ENCODE measurements at regions not wholly inside any gene's neighbourhood (a gene's known extent, or its start where the extent isn't known, plus 50 kb on each side); places are given as distances from the start of the nearest gene placed in this dataset.

- no peak for DNase-seq (ENCODE audit: low spot score)
- Mint-ChIP-seq H3K4me1 (ENCODE audit: low read depth) (no peaks in the 10 kb centered on the region), H3K9me3 (no peaks in the 10 kb centered on the region)
Measured at GRCh38 chr6:2407525-2407924, 162.1 kb upstream of the GMDS start.

GRCh38 chr6:2404211-2404929, 159.0 kb upstream of the GMDS start:
- DNase-seq (ENCODE audit: low spot score), result no peak
- no peak overlapping the region for H3K27ac Mint-ChIP-seq
- H3K36me3 Mint-ChIP-seq (ENCODE audit: low read depth), result no peaks in the 10 kb centered on the region
- no peak overlapping the region for H3K4me3 Mint-ChIP-seq (ENCODE audit: low read depth)
- intact Hi-C loops (cut with micrococcal nuclease), result no loop called here
- H3K27me3 Mint-ChIP-seq (ENCODE audit: low read depth), result no peaks in the 10 kb centered on the region
- H3K4me1 Mint-ChIP-seq (ENCODE audit: low read depth), result no peaks in the 10 kb centered on the region
- no peaks in the 10 kb centered on the region for H3K9me3 Mint-ChIP-seq

More at GRCh38 chr6:2407525-2407924, 162.1 kb upstream of the GMDS start:
- H3K27me3 Mint-ChIP-seq (ENCODE audit: low read depth), result no peaks in the 10 kb centered on the region
- intact Hi-C loops (cut with micrococcal nuclease), result no loop called here
- no peak overlapping the region for H3K27ac Mint-ChIP-seq
- H3K36me3 Mint-ChIP-seq (ENCODE audit: low read depth), result no peaks in the 10 kb centered on the region
- H3K4me3 Mint-ChIP-seq (ENCODE audit: low read depth), result no peak overlapping the region

- Mint-ChIP-seq H3K27ac (no peak overlapping the region), H3K27me3 (ENCODE audit: low read depth) (no peaks in the 10 kb centered on the region), H3K9me3 (no peaks in the 10 kb centered on the region), H3K4me3 (ENCODE audit: low read depth) (no peak overlapping the region), H3K4me1 (ENCODE audit: low read depth) (no peaks in the 10 kb centered on the region), H3K36me3 (ENCODE audit: low read depth) (no peaks in the 10 kb centered on the region)
- intact Hi-C loops (cut with micrococcal nuclease), result no loop called here
- no peak for DNase-seq (ENCODE audit: low spot score)
Measured at GRCh38 chr6:2403546-2403945, 158.1 kb upstream of the GMDS start.

- no peaks in the 10 kb centered on the region for H3K4me1 Mint-ChIP-seq (ENCODE audit: low read depth)
- H3K27me3 Mint-ChIP-seq (ENCODE audit: low read depth), result no peaks in the 10 kb centered on the region
- intact Hi-C loops (cut with micrococcal nuclease), result no loop called here
- H3K4me3 Mint-ChIP-seq (ENCODE audit: low read depth), result no peak overlapping the region
- no peak overlapping the region for H3K27ac Mint-ChIP-seq
- no peaks in the 10 kb centered on the region for H3K9me3 Mint-ChIP-seq
- no peak for DNase-seq (ENCODE audit: low spot score)
- H3K36me3 Mint-ChIP-seq (ENCODE audit: low read depth), result no peaks in the 10 kb centered on the region
Measured at GRCh38 chr6:2396846-2397630, 151.6 kb upstream of the GMDS start.

GRCh38 chr6:2396042-2396657, 150.7 kb upstream of the GMDS start:
- DNase-seq (ENCODE audit: low spot score), result no peak
- no peaks in the 10 kb centered on the region for H3K27me3 Mint-ChIP-seq (ENCODE audit: low read depth)
- intact Hi-C loops (cut with micrococcal nuclease), result no loop called here
- H3K4me1 Mint-ChIP-seq (ENCODE audit: low read depth), result no peaks in the 10 kb centered on the region
- no peak overlapping the region for H3K27ac Mint-ChIP-seq
- no peak overlapping the region for H3K4me3 Mint-ChIP-seq (ENCODE audit: low read depth)
- H3K9me3 Mint-ChIP-seq, result no peaks in the 10 kb centered on the region
- H3K36me3 Mint-ChIP-seq (ENCODE audit: low read depth), result no peaks in the 10 kb centered on the region

GRCh38 chr6:2388554-2389324, 143.3 kb upstream of the GMDS start:
- Mint-ChIP-seq H3K9me3 (peaks cover 17% of the 10 kb centered on the region), H3K27me3 (ENCODE audit: low read depth) (peaks cover 4% of the 10 kb centered on the region)

GRCh38 chr6:2387445-2387844, 142.0 kb upstream of the GMDS start:
- Mint-ChIP-seq H3K27ac (no peak overlapping the region), H3K4me3 (ENCODE audit: low read depth) (no peak overlapping the region), H3K4me1 (ENCODE audit: low read depth) (peaks cover 6% of the 10 kb centered on the region), H3K36me3 (ENCODE audit: low read depth) (no peaks in the 10 kb centered on the region), H3K9me3 (peaks cover 17% of the 10 kb centered on the region), H3K27me3 (ENCODE audit: low read depth) (peaks cover 4% of the 10 kb centered on the region)
- DNase-seq (ENCODE audit: low spot score), result no peak
- intact Hi-C loops (cut with micrococcal nuclease), result no loop called here

More at GRCh38 chr6:2388554-2389324, 143.3 kb upstream of the GMDS start:
- H3K27ac Mint-ChIP-seq, result no peak overlapping the region
- no peaks in the 10 kb centered on the region for H3K36me3 Mint-ChIP-seq (ENCODE audit: low read depth)
- no peak for DNase-seq (ENCODE audit: low spot score)
- H3K4me3 Mint-ChIP-seq (ENCODE audit: low read depth), result no peak overlapping the region
- H3K4me1 Mint-ChIP-seq (ENCODE audit: low read depth), result peaks cover 6% of the 10 kb centered on the region
- intact Hi-C loops (cut with micrococcal nuclease), result no loop called here

GRCh38 chr6:2385471-2385983, 140.1 kb upstream of the GMDS start:
- intact Hi-C loops (cut with micrococcal nuclease), result no loop called here
- Mint-ChIP-seq H3K27ac (no peak overlapping the region), H3K4me1 (ENCODE audit: low read depth) (peaks cover 6% of the 10 kb centered on the region), H3K36me3 (ENCODE audit: low read depth) (no peaks in the 10 kb centered on the region), H3K27me3 (ENCODE audit: low read depth) (peaks cover 4% of the 10 kb centered on the region), H3K9me3 (peaks cover 17% of the 10 kb centered on the region), H3K4me3 (ENCODE audit: low read depth) (no peak overlapping the region)
- DNase-seq (ENCODE audit: low spot score), result no peak

GRCh38 chr6:2384528-2384927, 139.1 kb upstream of the GMDS start:
- H3K36me3 Mint-ChIP-seq (ENCODE audit: low read depth), result no peaks in the 10 kb centered on the region
- H3K9me3 Mint-ChIP-seq, result peaks cover 17% of the 10 kb centered on the region
- no peak overlapping the region for H3K27ac Mint-ChIP-seq
- H3K27me3 Mint-ChIP-seq (ENCODE audit: low read depth), result peaks cover 4% of the 10 kb centered on the region
- peaks cover 6% of the 10 kb centered on the region for H3K4me1 Mint-ChIP-seq (ENCODE audit: low read depth)
- DNase-seq (ENCODE audit: low spot score), result no peak
- intact Hi-C loops (cut with micrococcal nuclease), result no loop called here
- H3K4me3 Mint-ChIP-seq (ENCODE audit: low read depth), result no peak overlapping the region

GRCh38 chr6:2381872-2382661, 136.7 kb upstream of the GMDS start:
- H3K4me1 Mint-ChIP-seq (ENCODE audit: low read depth), result peaks cover 2% of the 10 kb centered on the region
- H3K4me3 Mint-ChIP-seq (ENCODE audit: low read depth), result no peak overlapping the region
- no peak overlapping the region for H3K27ac Mint-ChIP-seq
- peaks cover 2% of the 10 kb centered on the region for H3K27me3 Mint-ChIP-seq (ENCODE audit: low read depth)
- no peaks in the 10 kb centered on the region for H3K36me3 Mint-ChIP-seq (ENCODE audit: low read depth)
- no peak for DNase-seq (ENCODE audit: low spot score)
- intact Hi-C loops (cut with micrococcal nuclease), result no loop called here
- H3K9me3 Mint-ChIP-seq, result peaks cover 4% of the 10 kb centered on the region

GRCh38 chr6:2378891-2379652, 133.7 kb upstream of the GMDS start:
- no peaks in the 10 kb centered on the region for H3K27me3 Mint-ChIP-seq (ENCODE audit: low read depth)
- no peak for DNase-seq (ENCODE audit: low spot score)
- H3K9me3 Mint-ChIP-seq, result no peaks in the 10 kb centered on the region
- H3K4me1 Mint-ChIP-seq (ENCODE audit: low read depth), result peaks cover 2% of the 10 kb centered on the region
- no peak overlapping the region for H3K4me3 Mint-ChIP-seq (ENCODE audit: low read depth)
- H3K36me3 Mint-ChIP-seq (ENCODE audit: low read depth), result no peaks in the 10 kb centered on the region
- intact Hi-C loops (cut with micrococcal nuclease), result no loop called here
- no peak overlapping the region for H3K27ac Mint-ChIP-seq
